HAP-1 (cell line): ENCODE measurements at regions not wholly inside any gene's neighbourhood (a gene's known extent, or its start where the extent isn't known, plus 50 kb on each side); places are given as distances from the start of the nearest gene placed in this dataset.

Source experiments
- DNase-seq, 2 experiments: peaks; one replicate each; pipeline ENCODE4 v3.0.0-alpha.2; 2016 to 2020; ENCODE audit warnings: low spot score in 2 of 2
- H3K27me3 ChIP-seq: fragments of 250-450 bp; sonication (Bioruptor Pico); 2 replicates; pipeline ENCODE4 v1.5.1; 2020; ENCODE audit warnings: low read depth, mild to moderate bottlenecking, moderate library complexity
- H3K36me3 ChIP-seq: fragments of 250-450 bp; sonication (Bioruptor Pico); replicated peaks from 2 replicates; pipeline ENCODE4 v1.5.1; 2020; ENCODE audit warnings: mild to moderate bottlenecking
- H3K4me1 ChIP-seq: fragments of 250-450 bp; sonication (Bioruptor Pico); 2 replicates; pipeline ENCODE4 v1.5.1; 2020; ENCODE audit warnings: mild to moderate bottlenecking
- H3K4me3 ChIP-seq: fragments of 250-450 bp; sonication (Bioruptor Pico); 2 replicates; pipeline ENCODE4 v1.5.1; 2020; ENCODE audit warnings: mild to moderate bottlenecking, moderate library complexity
- H3K9me3 ChIP-seq: fragments of 250-450 bp; sonication (Bioruptor Pico); 2 replicates; pipeline ENCODE4 v1.5.1; 2020; ENCODE audit warnings: mild to moderate bottlenecking, moderate library complexity
- in situ Hi-C: fragments of 300-500 bp; cut with MboI; formaldehyde crosslinking; loops from 3 replicates; pipeline ENCODE4 v1.14.3; 2020; ENCODE audit warnings: low sequenced_read_pairs, inconsistent platforms, mixed read lengths

GRCh38 chr4:81665045-81665444 lies 193.3 kb upstream of the RASGEF1B start:
- no peak for DNase-seq
- H3K9me3 ChIP-seq: no peaks in the 10 kb centered on the region
- in situ Hi-C loops: no loop called here

GRCh38 chr4:81664079-81664478 lies 192.4 kb upstream of the RASGEF1B start:
- no peak overlapping the region for H3K4me3 ChIP-seq
- H3K36me3 ChIP-seq: no peaks in the 10 kb centered on the region
- H3K9me3 ChIP-seq: no peaks in the 10 kb centered on the region
- H3K27me3 ChIP-seq: 0 out of 2 replicates have a peak, but pooled peaks cover 2% of the 10 kb centered on the region
- no peak for DNase-seq
- in situ Hi-C loops: no loop called here
- no peaks in the 10 kb centered on the region for H3K4me1 ChIP-seq

More at GRCh38 chr4:81665045-81665444, 193.3 kb upstream of the RASGEF1B start:
- Histone ChIP-seq H3K4me1 (no peaks in the 10 kb centered on the region), H3K27me3 (0 out of 2 replicates have a peak, but pooled peaks cover 2% of the 10 kb centered on the region), H3K4me3 (no peak overlapping the region), H3K36me3 (no peaks in the 10 kb centered on the region)

- H3K36me3 ChIP-seq: no peaks in the 10 kb centered on the region
- no peak for DNase-seq
- in situ Hi-C loops: no loop called here
- H3K4me3 ChIP-seq: no peak overlapping the region
- 0 out of 2 replicates have a peak, but pooled peaks cover 2% of the 10 kb centered on the region for H3K27me3 ChIP-seq
- no peaks in the 10 kb centered on the region for H3K4me1 ChIP-seq
- H3K9me3 ChIP-seq: no peaks in the 10 kb centered on the region
Observed at GRCh38 chr4:81663368-81663767, 191.7 kb upstream of the RASGEF1B start.

- Histone ChIP-seq H3K4me3 (no peak overlapping the region), H3K36me3 (no peaks in the 10 kb centered on the region), H3K27me3 (0 out of 2 replicates have a peak, but pooled peaks cover 2% of the 10 kb centered on the region), H3K4me1 (no peaks in the 10 kb centered on the region), H3K9me3 (no peaks in the 10 kb centered on the region)
- DNase-seq: no peak
- in situ Hi-C loops: no loop called here
Observed at GRCh38 chr4:81659051-81659450, 187.3 kb upstream of the RASGEF1B start.

- Histone ChIP-seq H3K27me3 (no peaks in the 10 kb centered on the region), H3K4me3 (no peak overlapping the region), H3K36me3 (no peaks in the 10 kb centered on the region), H3K4me1 (no peaks in the 10 kb centered on the region), H3K9me3 (no peaks in the 10 kb centered on the region)
- in situ Hi-C loops: no loop called here
- no peak for DNase-seq
Observed at GRCh38 chr4:81652069-81652478, 180.4 kb upstream of the RASGEF1B start.

GRCh38 chr4:81651243-81651899 lies 179.7 kb upstream of the RASGEF1B start:
- Histone ChIP-seq H3K4me1 (no peaks in the 10 kb centered on the region), H3K27me3 (no peaks in the 10 kb centered on the region), H3K36me3 (no peaks in the 10 kb centered on the region), H3K4me3 (no peak overlapping the region), H3K9me3 (no peaks in the 10 kb centered on the region)
- in situ Hi-C loops: no loop called here
- DNase-seq: no peak

GRCh38 chr4:81650606-81651242 lies 179.0 kb upstream of the RASGEF1B start:
- in situ Hi-C loops: no loop called here
- Histone ChIP-seq H3K4me1 (no peaks in the 10 kb centered on the region), H3K27me3 (no peaks in the 10 kb centered on the region), H3K4me3 (no peak overlapping the region), H3K36me3 (no peaks in the 10 kb centered on the region), H3K9me3 (no peaks in the 10 kb centered on the region)
- DNase-seq: no peak

- no peaks in the 10 kb centered on the region for H3K4me1 ChIP-seq
- in situ Hi-C loops: no loop called here
- no peak for DNase-seq
- H3K9me3 ChIP-seq: no peaks in the 10 kb centered on the region
- H3K4me3 ChIP-seq: no peak overlapping the region
- no peaks in the 10 kb centered on the region for H3K27me3 ChIP-seq
- no peaks in the 10 kb centered on the region for H3K36me3 ChIP-seq
Observed at GRCh38 chr4:81648576-81649275, 177.0 kb upstream of the RASGEF1B start.

GRCh38 chr4:81647388-81647787 lies 175.7 kb upstream of the RASGEF1B start:
- in situ Hi-C loops: no loop called here
- H3K27me3 ChIP-seq: no peaks in the 10 kb centered on the region
- no peak overlapping the region for H3K4me3 ChIP-seq
- H3K4me1 ChIP-seq: no peaks in the 10 kb centered on the region
- H3K36me3 ChIP-seq: no peaks in the 10 kb centered on the region
- DNase-seq: no peak
- no peaks in the 10 kb centered on the region for H3K9me3 ChIP-seq

- no peaks in the 10 kb centered on the region for H3K27me3 ChIP-seq
- H3K9me3 ChIP-seq: no peaks in the 10 kb centered on the region
- H3K4me1 ChIP-seq: no peaks in the 10 kb centered on the region
- no peak for DNase-seq
- no peaks in the 10 kb centered on the region for H3K36me3 ChIP-seq
- no peak overlapping the region for H3K4me3 ChIP-seq
- in situ Hi-C loops: no loop called here
Observed at GRCh38 chr4:81642543-81642942, 170.8 kb upstream of the RASGEF1B start.

GRCh38 chr4:81639248-81639647 lies 167.5 kb upstream of the RASGEF1B start:
- no peak overlapping the region for H3K4me3 ChIP-seq
- in situ Hi-C loops: no loop called here
- H3K27me3 ChIP-seq: no peaks in the 10 kb centered on the region
- H3K9me3 ChIP-seq: no peaks in the 10 kb centered on the region
- DNase-seq: no peak
- H3K4me1 ChIP-seq: no peaks in the 10 kb centered on the region
- H3K36me3 ChIP-seq: no peaks in the 10 kb centered on the region

GRCh38 chr4:81638698-81639097 lies 167.0 kb upstream of the RASGEF1B start:
- in situ Hi-C loops: no loop called here

GRCh38 chr4:81635739-81636138 lies 164.0 kb upstream of the RASGEF1B start:
- no peak overlapping the region for H3K4me3 ChIP-seq
- H3K9me3 ChIP-seq: no peaks in the 10 kb centered on the region
- no peaks in the 10 kb centered on the region for H3K27me3 ChIP-seq
- H3K36me3 ChIP-seq: no peaks in the 10 kb centered on the region
- in situ Hi-C loops: no loop called here
- H3K4me1 ChIP-seq: no peaks in the 10 kb centered on the region
- no peak for DNase-seq

More at GRCh38 chr4:81638698-81639097, 167.0 kb upstream of the RASGEF1B start:
- no peaks in the 10 kb centered on the region for H3K4me1 ChIP-seq
- no peak for DNase-seq
- no peaks in the 10 kb centered on the region for H3K27me3 ChIP-seq
- H3K36me3 ChIP-seq: no peaks in the 10 kb centered on the region
- H3K9me3 ChIP-seq: no peaks in the 10 kb centered on the region
- no peak overlapping the region for H3K4me3 ChIP-seq
